Umbilical cord (tissue), 1 donor: ENCODE measurements at regions not wholly inside any gene's neighbourhood (a gene's known extent, or its start where the extent isn't known, plus 50 kb on each side); places are given as distances from the start of the nearest gene placed in this dataset.
"Not testable (repeated sequence)": the region's sequence is repeated elsewhere in the genome, so short reads cannot be mapped to it uniquely, and the experiment has no call there.

Experiments used
- DNase-seq: peaks from one replicate; pipeline ENCODE4 v3.0.0-alpha.2; 2015; ENCODE audit warnings: low spot score

DNA sequence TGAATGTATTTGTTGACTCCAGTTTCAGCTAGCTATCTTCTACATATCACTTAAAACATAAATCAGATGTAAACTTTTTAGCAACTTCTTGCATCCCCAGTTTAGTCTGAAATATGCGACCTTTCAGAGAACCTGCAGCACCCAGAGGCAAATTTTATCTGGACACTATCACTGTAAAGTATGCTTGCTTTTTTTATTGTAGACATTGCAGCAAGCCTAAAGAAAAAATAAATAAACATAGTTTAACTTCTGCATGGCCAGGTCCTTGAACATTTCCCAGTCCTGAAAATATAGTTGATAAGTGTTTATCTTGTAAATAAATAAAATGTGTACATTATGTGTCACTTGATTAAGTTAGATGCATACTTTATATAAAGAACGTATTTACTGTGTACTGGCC lies 1829.4 kb downstream of the PCDH9 start:
- DNase-seq, result peak; percentile 38

DNA sequence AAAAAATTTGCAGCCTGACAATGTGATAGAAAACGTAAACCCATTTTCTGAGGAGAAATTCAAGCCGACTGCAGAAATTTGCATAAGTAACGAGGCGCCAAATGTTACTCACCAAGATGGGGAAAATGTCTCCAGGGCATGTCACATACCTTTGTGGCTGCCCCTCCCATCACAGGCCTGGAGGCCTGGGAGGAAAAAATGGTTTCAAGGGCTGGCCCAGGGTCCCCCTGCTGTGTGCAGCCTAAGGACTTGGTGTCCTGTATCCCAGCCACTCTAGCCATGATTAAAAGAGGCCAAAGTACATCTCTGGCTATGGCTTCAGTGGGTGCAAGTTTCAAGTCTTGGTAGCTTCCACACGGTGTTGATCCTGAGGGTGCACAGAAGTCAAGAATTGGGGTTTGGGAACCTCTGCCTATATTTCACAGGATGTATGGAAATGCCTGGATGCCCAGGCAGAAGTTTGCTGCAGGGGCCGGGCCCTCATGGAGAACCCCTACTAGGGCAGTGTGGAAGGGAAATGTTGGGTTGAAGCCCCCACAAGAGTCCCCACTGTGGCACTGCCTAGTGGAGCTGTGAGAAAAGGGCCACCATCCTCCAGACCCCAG lies 1842.3 kb downstream of the PCDH9 start:
- DNase-seq, result no peak

DNA sequence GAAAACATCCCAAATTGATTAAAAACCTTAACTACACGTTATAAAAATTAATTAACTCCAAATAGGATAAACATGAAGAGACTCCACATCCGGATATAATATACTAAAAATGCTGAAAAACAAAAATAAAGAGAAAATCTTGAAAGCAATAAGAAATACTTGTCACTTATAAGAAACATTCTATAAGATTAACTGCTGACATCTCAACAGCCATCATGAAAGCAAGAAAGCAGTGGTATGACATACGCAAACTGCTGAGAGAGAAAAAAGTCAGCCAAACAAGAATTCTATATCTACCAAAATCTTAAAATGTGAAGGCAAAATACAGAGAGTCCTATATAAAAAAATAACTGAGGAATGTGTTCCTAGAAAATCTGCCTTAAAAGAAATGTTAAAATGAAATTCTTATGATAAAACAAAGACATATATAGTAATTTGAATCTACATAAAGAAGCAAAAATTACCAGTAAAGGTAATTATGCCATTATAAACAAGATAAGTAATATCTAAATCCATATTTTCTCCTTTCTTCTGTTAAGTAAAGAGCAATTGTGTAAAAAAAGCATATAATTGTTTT lies 1851.1 kb downstream of the PCDH9 start:
- peak; percentile 9 for DNase-seq

DNA sequence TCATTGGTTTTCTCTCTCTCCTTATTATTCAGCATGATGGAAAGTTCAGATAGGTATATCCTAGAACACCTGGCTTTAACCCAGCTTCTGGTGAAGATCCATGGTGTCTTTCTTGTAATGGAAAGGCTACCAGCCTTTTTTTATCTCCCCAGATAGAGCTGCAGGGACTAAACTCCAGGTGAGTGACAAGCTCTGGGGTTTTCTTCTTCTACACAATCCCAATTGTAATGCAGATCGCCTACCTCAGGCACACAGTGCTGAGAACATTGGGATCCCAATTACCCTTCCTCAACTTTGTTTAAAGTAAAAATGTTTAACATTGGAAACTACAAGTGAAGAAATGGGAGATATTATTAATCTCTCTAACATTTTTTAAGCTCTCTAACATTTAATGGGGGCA lies 1851.7 kb downstream of the PCDH9 start:
- DNase-seq, result no peak

DNA sequence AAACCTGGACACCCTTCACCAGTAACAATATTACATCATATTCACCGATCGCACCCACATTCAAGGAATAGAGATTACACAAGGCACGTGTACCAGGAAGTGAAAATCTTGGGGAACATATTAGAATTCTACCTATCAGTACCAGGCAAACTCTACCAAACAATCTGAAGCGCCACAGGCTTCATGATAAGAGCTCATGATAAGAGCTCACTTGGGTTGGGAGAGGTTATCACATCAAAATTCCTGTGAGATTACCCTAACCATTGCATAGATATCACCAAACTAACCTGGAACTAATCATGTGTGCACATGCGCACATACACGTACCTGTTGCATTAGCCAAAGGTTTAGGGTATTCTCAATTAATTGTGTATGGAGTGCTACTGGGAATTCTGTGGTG lies 1861.3 kb downstream of the PCDH9 start:
- DNase-seq, result no peak

DNA sequence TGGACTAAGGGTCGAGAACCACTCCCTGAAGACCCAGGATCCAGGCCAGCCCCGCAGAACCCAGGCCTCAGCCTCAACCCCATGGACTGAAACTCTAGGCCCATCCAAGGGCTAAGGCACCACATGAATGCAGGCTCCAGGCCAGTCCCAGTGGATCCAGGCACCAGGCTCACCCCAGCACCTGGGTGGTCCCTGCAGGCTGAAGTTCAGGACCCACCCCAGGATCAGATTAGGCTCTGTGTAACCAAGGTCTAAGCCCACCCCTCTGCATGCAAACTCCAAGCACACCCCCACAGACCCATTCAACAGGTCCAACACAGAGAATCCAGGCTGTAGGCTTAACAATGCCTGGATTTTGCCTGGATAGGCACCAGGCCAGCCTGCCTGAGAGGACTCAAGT lies 1876.2 kb downstream of the PCDH9 start:
- no peak for DNase-seq

DNA sequence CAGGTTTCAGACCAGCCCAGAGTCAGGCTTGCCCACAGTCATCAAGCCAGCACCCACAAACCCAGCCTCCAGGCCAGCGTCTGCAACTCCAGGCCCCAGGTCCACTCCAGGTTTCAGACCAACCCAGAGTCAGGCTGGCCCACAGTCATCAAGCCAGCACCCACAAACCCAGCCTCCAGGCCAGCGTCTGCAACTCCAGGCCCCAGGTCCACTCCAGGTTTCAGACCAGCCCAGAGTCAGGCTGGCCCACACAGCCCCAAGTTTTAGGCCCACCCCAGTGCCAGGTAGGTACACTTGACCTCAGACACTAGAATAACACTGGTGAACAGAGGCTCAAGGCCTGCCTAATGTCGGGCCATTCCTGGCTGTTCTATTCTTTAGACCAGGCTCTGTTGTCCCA lies 1877.0 kb downstream of the PCDH9 start:
- not testable (repeated sequence) for DNase-seq

DNA sequence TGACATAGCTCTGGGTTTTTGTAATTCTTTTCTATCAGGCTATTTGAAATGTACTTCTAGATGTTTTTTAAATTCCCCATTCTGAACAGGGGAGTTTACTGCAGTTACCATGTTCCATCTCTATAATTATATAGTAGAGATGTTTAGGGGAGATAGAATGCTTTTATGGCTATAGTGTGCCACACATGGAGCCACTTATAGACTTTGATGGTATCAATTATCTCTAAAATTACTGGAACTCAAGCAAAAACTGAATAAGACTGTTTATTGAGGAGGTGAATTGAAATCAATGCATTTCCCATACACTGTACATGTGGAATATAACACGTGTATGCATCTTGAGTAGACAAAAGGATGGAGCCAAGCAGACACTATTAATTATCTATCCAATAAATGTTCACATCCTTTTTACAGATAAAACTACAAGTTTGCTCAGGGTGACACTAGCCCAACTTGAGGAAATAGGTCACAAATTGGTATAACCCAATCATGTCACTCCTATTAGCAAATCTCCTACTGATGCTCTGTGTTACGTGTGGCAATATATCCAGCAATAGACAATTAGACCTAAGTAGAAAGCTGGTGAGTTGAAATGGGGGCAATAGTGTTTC lies 1882.6 kb downstream of the PCDH9 start:
- no peak for DNase-seq

DNA sequence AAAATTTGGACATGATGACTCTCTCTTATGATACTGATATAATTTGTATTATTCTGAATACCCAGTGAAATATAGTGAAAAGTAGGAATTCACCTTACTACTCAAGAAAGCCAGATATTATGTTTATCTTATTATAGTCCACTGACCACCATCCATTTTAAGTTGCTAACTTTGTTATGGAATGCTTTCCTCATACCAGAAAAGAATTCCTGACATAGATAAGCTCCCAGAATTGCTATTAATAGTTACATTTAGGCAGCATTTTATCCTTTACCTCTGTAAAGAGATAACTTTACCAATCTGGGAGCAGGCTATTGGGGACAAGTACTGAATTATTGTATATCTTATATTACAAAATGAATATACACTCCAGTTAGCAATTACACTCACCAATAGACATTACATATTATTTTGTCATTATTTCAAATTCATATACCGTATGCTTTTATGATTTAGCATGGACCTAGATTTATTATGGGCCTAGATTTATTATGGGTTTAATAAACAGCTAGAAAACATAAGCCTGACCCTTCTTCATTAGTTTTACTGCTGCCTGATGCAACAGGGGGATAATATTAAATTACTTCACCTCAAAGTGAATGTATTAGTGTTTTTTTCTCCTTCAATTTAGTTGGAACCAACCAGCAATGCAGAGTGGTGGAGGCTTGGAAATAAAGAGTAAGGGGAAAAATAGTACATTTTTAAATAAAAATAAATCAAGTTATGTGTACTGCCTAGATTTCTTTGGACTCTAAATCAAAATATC lies 1886.1 kb downstream of the PCDH9 start:
- no peak for DNase-seq

DNA sequence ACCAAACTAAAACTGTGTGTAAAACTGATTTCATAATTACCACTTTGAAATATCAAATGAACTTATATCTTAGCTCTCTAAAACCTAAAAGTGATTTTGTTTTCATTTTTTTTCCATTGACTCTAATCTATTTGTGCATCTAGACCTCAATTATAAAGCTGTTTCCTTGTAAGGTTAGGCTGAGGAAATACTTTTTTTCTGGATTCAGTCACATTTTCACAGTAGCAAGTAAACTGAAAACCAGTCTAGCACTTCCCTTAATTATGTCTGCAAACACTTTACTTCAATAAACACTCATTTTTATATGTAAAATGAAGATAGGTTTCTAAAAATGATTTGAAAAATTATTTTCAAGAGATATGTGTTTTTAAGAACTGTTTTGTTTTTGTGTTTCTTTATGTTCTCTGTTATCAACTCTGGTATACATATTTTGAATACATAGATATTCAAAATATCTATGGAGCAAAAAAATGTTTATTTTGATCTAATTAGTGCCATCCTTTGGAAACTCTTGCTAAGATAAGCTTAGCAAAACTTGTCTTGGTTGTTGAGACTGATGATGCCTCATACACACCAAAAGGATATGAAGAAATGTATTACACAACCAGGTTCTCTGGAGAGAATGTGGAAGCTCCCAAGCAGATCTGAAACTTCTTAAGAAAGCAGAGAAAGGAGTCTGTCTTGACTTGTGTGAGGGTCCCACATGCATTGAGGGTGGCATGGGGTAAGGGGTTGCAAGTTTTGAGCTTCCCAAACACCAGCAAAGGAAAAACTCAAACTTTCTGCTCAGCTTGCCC lies 1887.4 kb downstream of the PCDH9 start:
- no peak for DNase-seq

DNA sequence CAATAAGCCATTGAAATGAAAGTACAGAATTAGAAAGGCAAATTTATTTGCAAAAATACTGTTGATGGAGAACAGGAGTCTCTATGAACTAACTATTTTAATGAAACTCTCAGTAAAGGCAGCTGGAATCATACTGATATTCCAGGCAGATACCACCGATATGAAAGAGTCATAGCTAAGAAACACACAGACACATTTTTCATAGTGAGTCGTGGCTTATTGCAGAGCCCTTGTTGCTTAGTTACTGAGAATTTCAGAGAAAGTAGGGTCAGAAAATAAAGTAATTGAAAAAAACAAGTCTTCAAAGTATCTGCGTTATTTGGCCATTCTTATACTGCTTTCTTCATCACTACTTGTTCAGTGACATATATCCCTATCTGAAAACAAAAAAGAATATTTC lies 1890.9 kb downstream of the PCDH9 start:
- DNase-seq, result peak; percentile 71

DNA sequence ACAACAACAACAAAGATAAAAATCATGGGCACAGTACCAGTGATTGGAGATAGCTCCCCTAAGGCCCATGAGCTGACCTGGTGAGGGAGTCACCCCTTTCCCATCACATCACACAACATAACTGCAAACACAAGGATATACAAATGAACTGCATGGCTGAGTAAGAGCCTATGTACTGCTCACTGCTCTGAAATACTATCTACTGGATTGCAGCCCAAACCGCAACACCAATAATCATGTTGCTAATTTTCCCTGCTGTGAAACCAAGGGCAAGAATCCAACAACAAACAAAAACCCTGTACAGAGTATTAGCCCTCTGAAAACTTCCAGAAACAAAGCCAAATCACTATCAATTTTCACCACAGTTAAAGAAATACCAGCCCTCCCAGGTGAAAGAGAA lies 1893.2 kb downstream of the PCDH9 start:
- no peak for DNase-seq

DNA sequence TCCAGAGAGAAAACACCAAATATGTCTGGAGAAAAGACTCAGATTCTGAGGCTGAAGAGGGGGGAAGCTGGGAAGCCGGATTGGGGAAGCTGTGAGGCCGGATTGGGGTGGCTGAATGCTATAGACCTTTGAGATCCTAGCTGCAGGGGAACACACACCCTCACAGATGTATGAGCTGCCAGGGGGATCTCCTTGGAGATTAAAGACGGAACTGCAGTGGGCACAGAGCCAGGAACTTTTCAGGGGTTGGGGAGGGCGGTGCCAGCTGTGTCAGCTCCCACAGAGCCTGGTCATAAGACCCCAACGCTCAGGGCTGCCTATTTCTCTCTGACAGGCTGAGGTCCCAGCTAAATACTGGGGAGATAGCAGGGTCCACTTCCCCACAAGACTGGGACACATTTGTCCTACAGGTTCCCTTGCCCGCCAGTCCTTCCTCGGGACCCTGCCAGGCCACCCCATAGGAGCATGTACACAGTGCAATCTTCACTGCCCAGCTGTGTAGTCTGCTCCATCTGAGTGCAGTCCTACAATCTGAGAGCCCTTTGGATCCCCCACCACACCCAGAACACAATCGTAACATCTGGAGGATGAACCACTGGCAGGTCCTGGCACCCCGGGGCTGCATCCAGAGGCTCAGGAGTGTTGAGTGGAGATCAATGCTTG lies 1893.9 kb downstream of the PCDH9 start:
- no peak for DNase-seq

DNA sequence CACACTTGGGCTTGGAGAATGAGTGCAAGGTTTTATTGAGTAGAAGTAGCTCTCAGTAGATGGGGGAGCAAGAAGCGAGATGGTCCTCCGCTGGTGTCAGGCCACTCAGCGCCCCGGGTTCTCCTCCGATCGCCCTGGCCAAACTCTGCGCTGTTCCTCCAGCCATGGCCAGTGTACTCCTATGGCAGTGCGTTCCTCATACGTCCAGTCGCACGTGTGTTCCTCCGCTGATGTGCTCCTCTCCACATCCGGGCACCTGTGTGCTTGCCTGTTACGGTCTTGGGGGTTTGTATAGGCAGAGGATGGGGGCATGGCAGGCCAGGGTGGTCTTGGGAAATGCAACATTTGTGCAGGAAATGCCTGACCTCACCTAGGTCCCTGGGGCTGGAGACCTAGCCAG lies 1899.4 kb downstream of the PCDH9 start:
- no peak for DNase-seq

DNA sequence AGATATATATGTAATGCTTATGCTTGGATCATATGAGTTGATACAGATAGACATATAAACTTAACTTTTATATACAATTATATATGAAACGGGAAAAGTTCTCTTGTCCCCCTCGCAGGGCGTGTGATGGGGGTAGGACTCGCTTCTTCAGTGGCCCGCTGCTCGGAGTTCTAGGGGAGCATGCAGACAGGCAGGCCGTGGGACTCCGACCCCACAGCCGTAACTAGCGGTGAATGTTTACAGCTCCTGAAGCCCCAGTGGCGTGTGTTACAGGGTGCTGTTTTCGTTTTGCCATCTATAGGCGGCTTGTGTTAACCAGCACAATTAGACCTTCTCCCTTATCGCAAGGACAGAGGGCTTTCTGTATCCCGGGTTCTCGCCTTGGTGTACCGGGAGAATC lies 1899.8 kb downstream of the PCDH9 start:
- DNase-seq, result no peak

DNA sequence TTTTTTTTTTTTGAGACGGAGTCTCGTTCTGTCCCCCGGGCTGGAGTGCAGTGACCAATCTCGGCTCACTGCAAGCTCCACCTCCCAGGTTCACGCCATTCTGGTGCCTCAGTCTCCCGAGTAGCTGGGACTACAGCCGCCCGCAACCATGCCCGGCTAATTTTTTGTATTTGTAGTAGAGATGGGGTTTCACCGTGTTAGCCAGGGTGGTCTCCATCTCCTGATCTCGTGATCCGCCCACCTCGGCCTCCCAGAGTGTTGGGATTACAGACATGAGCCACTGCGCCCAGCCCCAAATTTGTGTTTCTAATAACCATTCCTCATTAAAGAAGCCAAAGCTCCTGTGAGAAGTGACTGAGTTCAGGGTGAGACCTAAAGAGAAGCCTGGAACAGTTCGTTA lies 1906.9 kb downstream of the PCDH9 start:
- not testable (repeated sequence) for DNase-seq

DNA sequence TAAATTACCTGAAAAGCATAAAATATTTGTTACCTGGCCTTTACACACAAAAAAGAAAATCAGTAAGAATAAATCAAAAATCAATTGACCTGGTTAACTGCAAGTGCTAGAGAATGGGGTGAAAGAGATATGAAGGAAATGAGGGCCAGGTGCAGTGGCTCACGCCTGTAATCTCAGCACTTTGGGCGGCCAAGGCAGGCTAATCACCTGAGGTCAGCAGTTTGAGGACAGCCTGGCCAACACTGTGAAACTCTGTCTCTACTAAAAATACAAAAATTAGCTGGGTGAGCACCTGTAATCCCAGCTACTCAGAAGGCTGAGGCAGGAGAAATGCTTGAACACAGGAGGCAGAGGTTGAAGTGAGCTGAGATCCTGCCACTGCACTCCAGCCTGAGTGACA lies 1908.7 kb downstream of the PCDH9 start:
- DNase-seq, result not testable (repeated sequence)

DNA sequence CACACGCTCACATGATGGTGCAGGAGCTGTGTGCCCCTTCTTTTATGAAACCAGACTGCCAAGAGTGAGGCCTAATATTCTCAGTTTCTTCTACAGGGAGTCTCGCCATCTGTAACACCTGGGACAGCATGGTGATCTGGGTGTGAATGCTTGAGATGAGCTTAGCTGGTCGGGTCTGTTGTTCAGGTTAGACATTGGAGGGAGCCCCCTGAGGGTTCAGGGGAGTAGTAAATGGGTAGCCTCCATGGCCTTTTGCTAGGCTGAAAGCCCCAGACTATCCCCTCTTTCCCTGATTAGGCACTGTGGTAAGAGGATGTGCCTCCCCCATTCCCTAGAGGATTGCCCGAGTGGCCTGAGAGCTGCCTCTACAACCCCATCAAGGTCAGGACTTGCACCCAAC lies 1916.1 kb downstream of the PCDH9 start:
- DNase-seq, result no peak

DNA sequence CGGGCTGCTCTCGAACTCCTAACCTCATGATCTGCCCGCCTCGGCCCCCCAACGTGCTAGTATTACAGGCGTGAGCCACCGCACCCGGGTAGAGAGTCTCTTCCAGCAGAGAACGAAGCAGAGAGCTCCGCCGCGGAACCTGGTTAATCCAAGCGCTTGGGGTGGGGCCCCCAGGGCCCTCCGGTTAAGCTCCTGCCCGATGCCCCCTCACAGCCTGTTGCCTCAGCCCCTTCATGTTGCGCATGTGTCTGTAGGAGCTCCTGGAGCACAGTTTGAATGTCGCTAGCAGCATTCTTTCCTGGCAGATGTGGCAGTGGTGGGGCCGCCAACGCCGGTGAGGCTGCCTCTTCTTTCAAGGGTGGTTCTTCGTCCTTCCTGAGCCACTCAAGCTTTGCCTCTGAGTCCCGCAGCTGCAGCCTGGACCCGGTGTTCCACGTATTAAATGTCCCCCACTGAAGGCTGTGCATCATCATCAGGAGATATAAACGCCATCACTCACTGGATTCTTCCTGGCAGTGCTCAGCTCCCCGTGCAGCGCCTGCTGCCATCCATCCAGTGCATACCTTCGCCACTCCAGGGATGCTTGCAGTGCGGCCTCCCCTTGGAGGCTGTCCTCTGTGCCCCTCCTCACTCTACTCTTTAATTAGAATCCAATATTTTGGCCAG lies 1919.3 kb downstream of the PCDH9 start:
- DNase-seq, result no peak

DNA sequence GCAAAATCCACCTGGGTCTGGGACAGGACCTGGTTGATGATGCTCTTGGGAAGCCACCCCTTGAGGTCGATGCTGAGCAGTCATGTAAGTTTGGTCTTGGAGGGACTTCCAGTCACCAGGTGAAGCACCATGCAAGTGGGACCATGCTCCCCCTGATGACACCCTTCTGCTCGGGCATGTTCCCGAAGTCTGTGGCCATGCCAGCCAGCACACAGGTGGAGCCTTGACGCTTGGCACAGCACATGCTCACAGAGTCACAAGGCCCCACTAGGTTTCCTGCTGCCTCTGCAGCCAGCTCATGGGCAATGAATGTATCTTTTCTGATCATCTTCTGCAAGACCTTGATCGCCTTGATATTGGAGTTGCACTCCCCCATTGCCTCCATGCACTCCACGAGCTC lies 1920.2 kb downstream of the PCDH9 start:
- no peak for DNase-seq

DNA sequence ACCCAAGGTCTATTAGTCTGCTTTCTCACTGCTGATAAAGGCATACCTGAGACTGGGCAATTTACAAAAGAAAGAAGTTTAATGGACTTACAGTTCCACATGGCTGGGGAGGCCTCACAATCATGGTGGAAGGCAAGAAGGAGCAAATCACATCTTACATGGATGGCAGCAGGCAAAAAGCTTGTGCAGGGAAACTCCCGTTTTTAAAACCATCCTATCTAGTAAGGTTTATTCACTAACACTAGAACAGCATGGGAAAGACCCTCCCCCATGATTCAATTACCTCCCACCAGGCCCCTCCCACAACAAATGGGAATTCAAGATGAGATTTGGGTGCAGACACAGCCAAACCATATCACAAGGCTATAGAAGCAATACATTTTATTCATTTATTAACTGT lies 1921.4 kb downstream of the PCDH9 start:
- DNase-seq, result not testable (repeated sequence)
